Ovary (tissue), 3 donors: ENCODE measurements at regions not wholly inside any gene's neighbourhood (a gene's known extent, or its start where the extent isn't known, plus 50 kb on each side); places are given as distances from the start of the nearest gene placed in this dataset.

Experiments used
- EP300 ChIP-seq: sonication (generic); formaldehyde crosslinking; IDR thresholded peaks from one replicate; pipeline ENCODE4 v1.6.1; 2017; ENCODE audit warnings: antibody characterized with exemption
- POLR2A ChIP-seq: fragments of 450-650 bp; IDR thresholded peaks from one replicate; pipeline ENCODE4 v1.6.1; 2017; ENCODE audit warnings: antibody characterized with exemption, mild to moderate bottlenecking, moderate library complexity
- TF ChIP-seq, protein P1 (sequence below), 3 donors: fragments of 450-650 bp in 2 of 3; fragments of 200-600 bp in 1 of 3; IDR thresholded peaks; one replicate each; pipeline versions ENCODE4 v1.5.1 to v1.8.0; 2016 to 2022; ENCODE audit warnings: antibody characterized with exemption in 3 of 3, mild to moderate bottlenecking in 1 of 3
- donor health status: DM: no; HTN: no; CAD: no.

DNA sequence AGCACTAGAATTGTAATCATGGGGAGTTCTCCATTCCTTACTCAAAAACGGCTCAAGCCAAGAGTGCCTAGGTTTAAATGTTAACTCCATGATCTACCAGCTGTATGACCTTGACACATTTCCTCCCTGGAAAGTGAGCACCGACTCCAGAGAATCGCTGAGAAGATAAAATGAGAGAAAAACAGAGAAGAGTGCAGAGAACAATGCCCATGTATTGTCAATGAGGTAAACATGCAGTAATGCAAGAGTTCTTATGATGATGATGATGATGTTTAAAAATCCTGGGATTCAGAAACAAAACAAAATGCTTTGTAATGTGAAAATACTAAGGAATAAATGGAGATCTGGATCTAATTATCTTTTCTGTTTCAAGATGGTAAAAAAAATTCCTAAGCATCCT lies 64.8 kb upstream of the BEND6 start:
- TF ChIP-seq POLR2A (no peak), EP300 (no peak)
- TF ChIP-seq, protein P1, sequence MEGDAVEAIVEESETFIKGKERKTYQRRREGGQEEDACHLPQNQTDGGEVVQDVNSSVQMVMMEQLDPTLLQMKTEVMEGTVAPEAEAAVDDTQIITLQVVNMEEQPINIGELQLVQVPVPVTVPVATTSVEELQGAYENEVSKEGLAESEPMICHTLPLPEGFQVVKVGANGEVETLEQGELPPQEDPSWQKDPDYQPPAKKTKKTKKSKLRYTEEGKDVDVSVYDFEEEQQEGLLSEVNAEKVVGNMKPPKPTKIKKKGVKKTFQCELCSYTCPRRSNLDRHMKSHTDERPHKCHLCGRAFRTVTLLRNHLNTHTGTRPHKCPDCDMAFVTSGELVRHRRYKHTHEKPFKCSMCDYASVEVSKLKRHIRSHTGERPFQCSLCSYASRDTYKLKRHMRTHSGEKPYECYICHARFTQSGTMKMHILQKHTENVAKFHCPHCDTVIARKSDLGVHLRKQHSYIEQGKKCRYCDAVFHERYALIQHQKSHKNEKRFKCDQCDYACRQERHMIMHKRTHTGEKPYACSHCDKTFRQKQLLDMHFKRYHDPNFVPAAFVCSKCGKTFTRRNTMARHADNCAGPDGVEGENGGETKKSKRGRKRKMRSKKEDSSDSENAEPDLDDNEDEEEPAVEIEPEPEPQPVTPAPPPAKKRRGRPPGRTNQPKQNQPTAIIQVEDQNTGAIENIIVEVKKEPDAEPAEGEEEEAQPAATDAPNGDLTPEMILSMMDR (IDR thresholded peaks at IDR 0.05) = no peak
